WTC11 (cell line): ENCODE measurements at regions not wholly inside any gene's neighbourhood (a gene's known extent, or its start where the extent isn't known, plus 50 kb on each side); places are given as distances from the start of the nearest gene placed in this dataset.

Experiments
- CTCF ChIP-seq: fragments of 200-600 bp; IDR thresholded peaks from 2 replicates; pipeline ENCODE4 v1.8.0; 2022; ENCODE audit warnings: antibody characterized with exemption
- NFYB ChIP-seq: sonication (generic); formaldehyde crosslinking; conservative IDR thresholded peaks from 2 replicates; pipeline ENCODE4 v1.8.0; 2022; ENCODE audit warnings: low read depth, missing genetic modification reagents

DNA sequence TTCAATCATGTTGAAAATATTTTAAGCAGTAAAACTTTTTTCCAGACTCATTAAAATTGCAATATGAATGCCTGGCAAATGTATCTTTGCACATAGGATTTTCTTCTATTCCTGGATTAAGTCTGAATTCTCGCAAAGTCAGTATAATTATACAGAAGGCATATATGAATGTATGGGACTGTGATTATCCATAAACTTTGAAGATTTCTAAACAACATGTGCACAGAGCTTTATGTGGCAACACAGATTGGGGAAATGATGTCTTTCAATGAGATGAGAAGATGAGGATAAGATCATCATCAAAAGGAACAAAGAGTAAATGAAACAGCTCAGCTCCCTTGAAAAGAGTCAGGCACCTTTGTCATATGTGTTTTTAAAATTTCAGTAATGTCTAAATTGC is 635.3 kb downstream of the CDH11 start:
- TF ChIP-seq NFYB (no peak), CTCF (no peak)
